GM12878 (cell line): ENCODE measurements at regions not wholly inside any gene's neighbourhood (a gene's known extent, or its start where the extent isn't known, plus 50 kb on each side); places are given as distances from the start of the nearest gene placed in this dataset.

Experiments used
- ATAC-seq: fragments of 200-7000 bp; cut with Tn5 transposase; 3 replicates; pipeline ENCODE4 v1.9.1; 2020; ENCODE audit warnings: mild to moderate bottlenecking, moderate library complexity
- BruUV-seq: library from RNA; stranded (reverse); fragments of 400-500 nt; replicated peaks from 2 replicates; lab custom pipeline; 2021; lab: Mats Ljungman, UMichigan
- CTCF ChIA-PET: fragments of 300-600 bp; sonication (Branson Sonifier 250); formaldehyde crosslinking; extraction: SDS; loops from one replicate; lab custom pipeline; 2021; ENCODE audit warnings: inconsistent platforms; lab: Yijun Ruan, JAX
- POLR2A ChIA-PET: fragments of 350-600 bp; formaldehyde crosslinking; extraction: SDS; loops from one replicate; lab custom pipeline; 2021; ENCODE audit warnings: inconsistent platforms; lab: Charles Lee
- RAD21 ChIA-PET: fragments of 300-600 bp; sonication (Branson Sonifier 250); formaldehyde crosslinking; loops from one replicate; lab custom pipeline; 2023; ENCODE audit warnings: antibody characterized with exemption; ENCODE audit not compliant: unreplicated experiment; lab: Charles Lee
- SMC1A ChIA-PET: fragments of 300-600 bp; sonication (Branson Sonifier 250); formaldehyde crosslinking; loops from one replicate; lab custom pipeline; 2023; ENCODE audit not compliant: unreplicated experiment, uncharacterized antibody; lab: Charles Lee
- DNase-seq: peaks from one replicate; pipeline ENCODE4 v3.0.0-alpha.2; 2011; ENCODE audit warnings: low read depth, low spot score
- FAIRE-seq: peaks from 3 replicates; lab custom pipeline; 2011; peaks lifted over from hg19 to GRCh38; lab: Jason Lieb, UNC
- H2AFZ ChIP-seq: 2 replicates; pipeline ENCODE4 v1.6.0; 2011; ENCODE audit warnings: low read depth, low read length, control low read depth; ENCODE audit not compliant: control insufficient read depth
- H3K27ac ChIP-seq: 2 replicates; pipeline ENCODE4 v1.5.1; 2011; ENCODE audit warnings: control low read depth; ENCODE audit not compliant: control insufficient read depth, insufficient read depth
- H3K27me3 ChIP-seq, 2 experiments: replicated peaks in 1 of 2; 2 replicates each; pipeline versions ENCODE4 v1.6.0 to v1.6.1; 2011; ENCODE audit warnings: low read length in 1 of 2; ENCODE audit not compliant: control insufficient read depth in 2 of 2, insufficient read depth in 2 of 2
- H3K36me3 ChIP-seq, 2 experiments: 2 replicates each; pipeline ENCODE4 v1.5.1; 2011; ENCODE audit warnings: low read length in 1 of 2; ENCODE audit not compliant: control insufficient read depth in 2 of 2, insufficient read depth in 2 of 2
- H3K4me1 ChIP-seq: 2 replicates; pipeline ENCODE4 v1.6.1; 2011; ENCODE audit warnings: mild to moderate bottlenecking, low read length, moderate library complexity, mixed read lengths; ENCODE audit not compliant: control insufficient read depth, insufficient read depth
- H3K4me2 ChIP-seq: 2 replicates; pipeline ENCODE4 v1.6.0; 2011; ENCODE audit warnings: control low read depth; ENCODE audit not compliant: control insufficient read depth, insufficient read depth
- H3K4me3 ChIP-seq: fragments of 200-600 bp; sonication (generic); 2 replicates; pipeline ENCODE4 v1.5.1; 2016
- H3K79me2 ChIP-seq: 2 replicates; pipeline ENCODE4 v1.6.0; 2011; ENCODE audit warnings: low read length; ENCODE audit not compliant: control insufficient read depth, insufficient read depth
- H3K9ac ChIP-seq: 2 replicates; pipeline ENCODE4 v1.8.0; 2011; ENCODE audit warnings: low read length, control low read depth, mixed read lengths; ENCODE audit not compliant: control insufficient read depth, insufficient read depth
- H3K9me3 ChIP-seq: replicated peaks from 3 replicates; pipeline ENCODE4 v1.5.1; 2011; ENCODE audit warnings: mild to moderate bottlenecking, low read length; ENCODE audit not compliant: control insufficient read depth, insufficient read depth
- H4K20me1 ChIP-seq: 2 replicates; pipeline ENCODE4 v1.6.0; 2011; ENCODE audit not compliant: control insufficient read depth, insufficient read depth
- CBFB ChIP-seq: IDR thresholded peaks from 2 replicates; pipeline ENCODE4 v1.6.1; 2016; ENCODE audit warnings: antibody characterized with exemption, low read depth
- CEBPB ChIP-seq, 2 experiments: fragments of 150-350 bp in 1 of 2; IDR thresholded peaks; 2 replicates each; pipeline ENCODE4 v1.6.1; 2012 to 2014; ENCODE audit warnings: low read depth in 2 of 2, low read length in 2 of 2, borderline replicate concordance in 1 of 2, inconsistent platforms in 1 of 2
- IRF4 ChIP-seq: IDR thresholded peaks from 2 replicates; pipeline ENCODE4 v1.6.1; 2011; ENCODE audit warnings: low read depth, low read length
- LARP7 ChIP-seq: fragments of 450-650 bp; IDR thresholded peaks from 2 replicates; pipeline ENCODE4 v1.6.1; 2017; ENCODE audit warnings: mild to moderate bottlenecking
- MLLT1 ChIP-seq: fragments of 450-650 bp; IDR thresholded peaks from 2 replicates; pipeline ENCODE4 v1.6.1; 2016; ENCODE audit warnings: mild to moderate bottlenecking
- NBN ChIP-seq: fragments of 450-650 bp; IDR thresholded peaks from 2 replicates; pipeline ENCODE4 v1.6.1; 2016
- NR2C1 ChIP-seq: fragments of 450-650 bp; IDR thresholded peaks from 2 replicates; pipeline ENCODE4 v1.6.1; 2017; ENCODE audit warnings: antibody characterized with exemption, mild to moderate bottlenecking, moderate library complexity
- PAX8 ChIP-seq: fragments of 450-650 bp; IDR thresholded peaks from 2 replicates; pipeline ENCODE4 v1.6.1; 2017; ENCODE audit warnings: mild to moderate bottlenecking, moderate library complexity
- WRNIP1 ChIP-seq: IDR thresholded peaks from 2 replicates; pipeline ENCODE4 v1.6.1; 2011; ENCODE audit warnings: low read depth, low read length, improper control_type of control experiment, borderline replicate concordance
- WGBS: methylation state at CpG from one replicate; pipeline ENCODE4 v1.1.6; 2016; ENCODE audit warnings: low lambda C conversion rate; ENCODE audit not compliant: insufficient replicate concordance, insufficient coverage; ENCODE audit errors: missing lambda C conversion rate; 5-methylcytosine and 5-hydroxymethylcytosine counted together
- in situ Hi-C: fragments of 300-500 bp; cut with MboI; formaldehyde crosslinking; loops from 9 replicates; pipeline ENCODE4 v1.14.3; 2018; ENCODE audit warnings: mixed read lengths
- intact Hi-C: fragments of 100-400 bp; cut with micrococcal nuclease; formaldehyde crosslinking; loops from one replicate; pipeline ENCODE4 v1.14.2; 2022; ENCODE audit not compliant: unreplicated experiment
- TF ChIP-seq, protein P1 (sequence below): fragments of 450-650 bp; IDR thresholded peaks from 2 replicates; pipeline ENCODE4 v1.6.1; 2018; ENCODE audit warnings: borderline replicate concordance, mild to moderate bottlenecking; ENCODE audit not compliant: partially characterized antibody
- TF ChIP-seq, protein P2 (sequence below): fragments of 150-350 bp; IDR thresholded peaks from 2 replicates; pipeline ENCODE4 v1.6.1; 2014; ENCODE audit warnings: mild to moderate bottlenecking, low read depth, low read length

DNA sequence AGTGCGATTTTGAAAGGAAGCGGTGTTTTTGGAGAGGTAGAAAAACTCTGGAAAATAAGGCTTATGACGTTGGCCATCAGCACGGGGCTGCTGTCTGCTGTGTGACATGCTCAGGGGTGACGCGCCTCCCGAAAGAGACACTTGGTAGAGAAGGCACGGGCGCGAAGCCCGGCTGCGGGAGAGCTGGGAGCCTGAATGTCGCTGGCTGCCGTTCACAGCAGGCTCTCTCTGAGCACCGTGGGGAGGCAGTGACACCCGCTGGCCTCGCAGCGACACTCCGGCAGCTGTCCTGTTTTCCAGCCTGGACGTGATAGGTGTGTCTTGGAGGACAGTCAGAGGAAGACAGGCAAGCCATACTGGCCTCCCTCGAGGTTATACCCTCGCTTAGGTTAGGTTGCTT is 759.1 kb upstream of the RBFOX1 start (continued):
- TF ChIP-seq, protein P1, sequence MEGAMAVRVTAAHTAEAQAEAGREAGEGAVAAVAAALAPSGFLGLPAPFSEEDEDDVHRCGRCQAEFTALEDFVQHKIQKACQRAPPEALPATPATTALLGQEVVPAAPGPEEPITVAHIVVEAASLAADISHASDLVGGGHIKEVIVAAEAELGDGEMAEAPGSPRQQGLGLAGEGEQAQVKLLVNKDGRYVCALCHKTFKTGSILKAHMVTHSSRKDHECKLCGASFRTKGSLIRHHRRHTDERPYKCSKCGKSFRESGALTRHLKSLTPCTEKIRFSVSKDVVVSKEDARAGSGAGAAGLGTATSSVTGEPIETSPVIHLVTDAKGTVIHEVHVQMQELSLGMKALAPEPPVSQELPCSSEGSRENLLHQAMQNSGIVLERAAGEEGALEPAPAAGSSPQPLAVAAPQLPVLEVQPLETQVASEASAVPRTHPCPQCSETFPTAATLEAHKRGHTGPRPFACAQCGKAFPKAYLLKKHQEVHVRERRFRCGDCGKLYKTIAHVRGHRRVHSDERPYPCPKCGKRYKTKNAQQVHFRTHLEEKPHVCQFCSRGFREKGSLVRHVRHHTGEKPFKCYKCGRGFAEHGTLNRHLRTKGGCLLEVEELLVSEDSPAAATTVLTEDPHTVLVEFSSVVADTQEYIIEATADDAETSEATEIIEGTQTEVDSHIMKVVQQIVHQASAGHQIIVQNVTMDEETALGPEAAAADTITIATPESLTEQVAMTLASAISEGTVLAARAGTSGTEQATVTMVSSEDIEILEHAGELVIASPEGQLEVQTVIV: no peak
- TF ChIP-seq NR2C1 (no peak), WRNIP1 (no peak)
- TF ChIP-seq, all 136 proteins: peak for 0

DNA sequence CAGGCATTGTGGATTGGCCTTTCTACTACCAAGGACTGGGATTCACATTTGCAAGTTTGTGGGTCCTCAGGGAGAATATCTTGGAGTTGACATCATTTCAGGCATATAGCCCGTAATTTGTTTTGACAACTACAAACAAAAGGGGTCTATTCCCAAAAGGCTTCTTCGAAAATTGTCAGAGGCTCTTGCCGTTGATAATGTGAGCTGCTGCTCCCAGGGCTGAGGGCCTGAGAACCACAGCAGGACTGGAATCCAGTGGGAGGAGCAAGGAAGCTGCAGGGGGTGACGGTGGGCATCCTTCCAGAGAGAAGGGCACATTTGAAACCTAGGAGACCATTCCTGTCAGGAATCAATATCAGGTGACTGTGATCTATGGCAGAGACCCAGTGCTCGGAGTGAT is 761.6 kb upstream of the RBFOX1 start:
- intact Hi-C loops: no loop called here
- Histone ChIP-seq H4K20me1 (no peaks in the 10 kb centered on the region), H2AFZ (no peak overlapping the region), H3K4me1 (no peaks in the 10 kb centered on the region), H3K9ac (no peak overlapping the region), H3K36me3 (no peaks in the 10 kb centered on the region), H3K4me2 (no peak overlapping the region), H3K27ac (no peak overlapping the region), H3K4me3 (no peak overlapping the region), H3K9me3 (no peaks in the 10 kb centered on the region; the same call in 2 of the 3 replicates), H3K27me3 (no peaks in the 10 kb centered on the region), H3K79me2 (no peaks in the 10 kb centered on the region)
- SMC1A ChIA-PET: interaction anchor here (0.6 kb wide), 1 partner anchor 16 kb away, joined by 3 read pairs; no protein-coding TSS in a partner anchor
- CTCF ChIA-PET: no interaction called here
- RAD21 ChIA-PET: no interaction called here
- ATAC-seq: no peak
- WGBS: 13% methylated on average over 5 of the region's 5 CpGs
- in situ Hi-C loops: no loop called here
- POLR2A ChIA-PET: no interaction called here
- no peak for FAIRE-seq
- TF ChIP-seq CEBPB (IDR thresholded peaks at IDR 0.05; ENCODE audit: borderline replicate concordance in 1 of 2, low read depth in 2 of 2, low read length in 2 of 2): no peak
- no peak for TF ChIP-seq CBFB
- TF ChIP-seq MLLT1: no peak
- TF ChIP-seq PAX8: no peak
- TF ChIP-seq, protein P2, sequence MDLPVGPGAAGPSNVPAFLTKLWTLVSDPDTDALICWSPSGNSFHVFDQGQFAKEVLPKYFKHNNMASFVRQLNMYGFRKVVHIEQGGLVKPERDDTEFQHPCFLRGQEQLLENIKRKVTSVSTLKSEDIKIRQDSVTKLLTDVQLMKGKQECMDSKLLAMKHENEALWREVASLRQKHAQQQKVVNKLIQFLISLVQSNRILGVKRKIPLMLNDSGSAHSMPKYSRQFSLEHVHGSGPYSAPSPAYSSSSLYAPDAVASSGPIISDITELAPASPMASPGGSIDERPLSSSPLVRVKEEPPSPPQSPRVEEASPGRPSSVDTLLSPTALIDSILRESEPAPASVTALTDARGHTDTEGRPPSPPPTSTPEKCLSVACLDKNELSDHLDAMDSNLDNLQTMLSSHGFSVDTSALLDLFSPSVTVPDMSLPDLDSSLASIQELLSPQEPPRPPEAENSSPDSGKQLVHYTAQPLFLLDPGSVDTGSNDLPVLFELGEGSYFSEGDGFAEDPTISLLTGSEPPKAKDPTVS: no peak
- TF ChIP-seq IRF4: no peak
- TF ChIP-seq NBN: no peak
- no peak for TF ChIP-seq LARP7
- no peak for DNase-seq
- BruUV-seq: no TSS peak
